Left ventricle myocardium superior (tissue), 1 donor: ENCODE measurements at regions not wholly inside any gene's neighbourhood (a gene's known extent, or its start where the extent isn't known, plus 50 kb on each side); places are given as distances from the start of the nearest gene placed in this dataset.
"Not testable (repeated sequence)": the region's sequence is repeated elsewhere in the genome, so short reads cannot be mapped to it uniquely, and the experiment has no call there.

Experiments
- ATAC-seq: fragments of 200-7000 bp; cut with Tn5 transposase; one replicate; pipeline ENCODE4 v1.9.1; 2020; ENCODE audit warnings: mild to moderate bottlenecking, moderate library complexity
- DNase-seq: peaks from one replicate; pipeline ENCODE4 v3.0.0-alpha.2; 2020
- intact Hi-C: fragments of 100-400 bp; cut with micrococcal nuclease; formaldehyde crosslinking; loops from one replicate; pipeline ENCODE4 v1.11.0; 2022
- donor health status: DM: no; HTN: yes; CAD: no; lungs with severe emphysema.

GRCh38 chr5:161051920-161052500 is 200.0 kb upstream of the ATP10B start:
- intact Hi-C loops = no loop called here
- no peak for ATAC-seq

GRCh38 chr5:161047024-161047423 is 195.0 kb upstream of the ATP10B start:
- intact Hi-C loops = no loop called here
- DNase-seq = no peak
- no peak for ATAC-seq

More at GRCh38 chr5:161051920-161052500, 200.0 kb upstream of the ATP10B start:
- DNase-seq = no peak

DNA sequence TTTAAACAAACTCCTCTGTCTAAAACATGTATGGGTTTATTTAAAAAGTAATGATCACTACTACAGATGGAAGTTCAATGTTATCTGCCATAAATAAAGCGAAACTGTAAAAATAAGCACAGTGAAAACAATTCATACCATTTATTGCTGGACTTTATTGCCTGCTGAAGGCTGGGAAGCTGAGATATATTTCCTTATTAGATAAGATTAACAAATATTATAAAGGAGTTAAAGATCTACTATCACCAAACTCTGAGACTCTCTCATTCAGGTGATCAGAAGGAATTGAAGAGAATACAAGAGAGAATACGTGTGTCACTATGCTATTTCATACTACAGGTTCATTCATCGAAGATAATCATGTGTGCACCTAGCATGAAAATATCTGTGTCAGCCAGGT is 190.9 kb upstream of the ATP10B start:
- ATAC-seq = no peak
- intact Hi-C loops = no loop called here
- DNase-seq = no peak

DNA sequence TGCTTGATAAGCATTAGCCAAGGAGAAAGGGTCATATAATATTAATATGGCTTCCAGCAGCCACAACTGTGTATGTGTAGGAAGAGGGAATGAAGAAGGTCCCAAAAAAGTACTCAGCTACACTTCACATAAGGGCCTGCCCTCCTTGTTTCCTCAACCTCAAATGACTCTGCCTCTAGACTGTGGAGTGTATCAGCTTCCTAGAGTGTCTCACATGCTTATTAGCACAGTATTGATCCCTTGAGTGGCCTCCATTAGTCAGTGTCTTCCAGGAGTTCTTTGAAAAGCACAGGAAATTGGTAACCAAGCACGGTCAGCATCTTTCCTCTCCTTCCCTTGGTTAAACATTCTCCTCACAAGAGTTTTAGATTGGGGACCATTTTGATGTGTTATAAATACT is 190.4 kb upstream of the ATP10B start:
- intact Hi-C loops = no loop called here
- ATAC-seq (no peak), DNase-seq (no peak)

GRCh38 chr5:161040818-161041217 is 188.8 kb upstream of the ATP10B start:
- ATAC-seq (no peak), DNase-seq (no peak)
- intact Hi-C loops = no loop called here

DNA sequence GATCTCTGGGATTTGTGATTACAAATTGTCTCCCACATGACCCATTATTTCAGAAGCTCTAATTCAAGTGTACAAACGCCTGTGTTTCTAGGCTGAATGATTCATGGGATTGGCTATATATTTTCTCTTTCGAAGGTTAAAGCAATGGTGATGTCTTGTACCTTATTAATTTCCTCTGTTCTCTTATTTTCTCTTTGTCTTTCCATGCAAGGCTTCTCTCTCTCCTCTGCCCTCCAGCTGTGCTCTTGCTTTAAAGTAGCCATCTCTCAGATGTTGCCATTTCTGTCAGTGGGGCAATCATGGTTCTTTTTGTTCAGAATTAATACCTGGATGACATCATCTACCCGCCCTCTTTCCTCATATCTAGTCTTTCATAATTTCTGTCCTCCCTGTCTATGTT is 184.3 kb upstream of the ATP10B start:
- ATAC-seq (no peak), DNase-seq (no peak)
- intact Hi-C loops = no loop called here

GRCh38 chr5:161034451-161034850 is 182.4 kb upstream of the ATP10B start:
- ATAC-seq (no peak), DNase-seq (no peak)
- intact Hi-C loops = no loop called here

DNA sequence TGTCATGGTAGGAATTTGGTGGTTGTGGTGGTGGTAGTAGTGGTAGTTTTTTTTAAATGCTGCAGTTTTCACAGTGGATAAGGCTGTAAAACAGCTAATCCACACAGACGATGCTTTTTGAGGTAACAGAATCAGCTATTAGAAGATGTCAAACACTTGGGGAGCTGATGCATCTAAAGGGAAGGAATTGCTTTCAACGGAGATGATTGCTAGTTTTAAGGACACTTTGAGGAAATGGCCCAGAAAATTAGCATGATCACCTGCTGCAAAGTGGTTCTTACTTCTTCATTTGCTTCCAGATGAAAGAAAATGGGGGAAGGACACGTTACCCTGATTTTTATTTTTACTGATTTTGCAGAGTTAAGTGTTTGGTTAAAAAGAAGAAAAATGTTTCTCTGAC is 178.2 kb upstream of the ATP10B start:
- intact Hi-C loops = no loop called here
- ATAC-seq = no peak

GRCh38 chr5:161027763-161028162 is 175.8 kb upstream of the ATP10B start:
- intact Hi-C loops = no loop called here
- DNase-seq (no peak), ATAC-seq (no peak)

More for the DNA sequence above, 178.2 kb upstream of the ATP10B start:
- no peak for DNase-seq

- intact Hi-C loops = no loop called here
- ATAC-seq (no peak), DNase-seq (no peak)
Measured at GRCh38 chr5:161023551-161023950, 171.5 kb upstream of the ATP10B start.

- intact Hi-C loops = no loop called here
- ATAC-seq (no peak), DNase-seq (no peak)
Measured at GRCh38 chr5:161022151-161022550, 170.1 kb upstream of the ATP10B start.

- intact Hi-C loops = no loop called here
- ATAC-seq (no peak), DNase-seq (no peak)
Measured at GRCh38 chr5:161009817-161010216, 157.8 kb upstream of the ATP10B start.

DNA sequence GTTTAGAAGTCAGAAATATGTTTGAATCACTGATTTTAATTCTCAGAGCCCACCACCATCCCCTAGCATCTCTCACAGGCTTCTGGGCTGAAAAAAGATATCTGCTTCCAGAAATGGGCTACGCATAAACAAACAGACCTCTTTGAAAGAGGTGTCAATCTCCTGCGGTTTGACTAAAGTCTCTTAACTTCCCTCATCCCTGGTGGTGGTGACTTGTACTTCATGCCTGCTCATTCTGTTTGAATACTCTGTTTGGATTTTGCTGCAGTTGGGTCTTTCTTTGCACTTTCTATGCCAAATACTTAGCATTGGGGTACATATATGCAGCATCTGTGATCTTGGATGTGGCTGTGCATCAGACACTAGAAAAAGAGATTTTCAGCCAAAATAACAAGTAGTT is 157.2 kb upstream of the ATP10B start:
- DNase-seq = no peak
- no peak for ATAC-seq
- intact Hi-C loops = no loop called here

DNA sequence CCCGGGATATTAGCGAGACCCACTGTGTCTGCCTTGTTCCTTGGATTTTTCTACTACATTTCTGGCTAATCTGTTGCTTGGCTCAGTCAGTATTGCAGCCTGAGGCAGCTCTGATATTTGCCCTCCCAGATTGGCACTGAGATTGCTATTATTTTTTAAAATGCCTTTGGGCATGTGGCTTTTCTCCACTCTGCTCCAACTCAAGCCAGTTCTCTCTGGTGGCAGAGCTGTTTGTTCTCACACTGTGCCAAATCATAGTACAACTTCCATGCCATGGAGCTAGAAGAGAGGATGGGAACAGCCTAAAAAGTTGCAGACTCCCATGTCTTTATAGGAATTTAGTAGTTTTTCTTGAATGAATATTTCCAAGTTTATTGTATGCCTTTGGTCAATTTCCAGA is 155.9 kb upstream of the ATP10B start:
- intact Hi-C loops = no loop called here

DNA sequence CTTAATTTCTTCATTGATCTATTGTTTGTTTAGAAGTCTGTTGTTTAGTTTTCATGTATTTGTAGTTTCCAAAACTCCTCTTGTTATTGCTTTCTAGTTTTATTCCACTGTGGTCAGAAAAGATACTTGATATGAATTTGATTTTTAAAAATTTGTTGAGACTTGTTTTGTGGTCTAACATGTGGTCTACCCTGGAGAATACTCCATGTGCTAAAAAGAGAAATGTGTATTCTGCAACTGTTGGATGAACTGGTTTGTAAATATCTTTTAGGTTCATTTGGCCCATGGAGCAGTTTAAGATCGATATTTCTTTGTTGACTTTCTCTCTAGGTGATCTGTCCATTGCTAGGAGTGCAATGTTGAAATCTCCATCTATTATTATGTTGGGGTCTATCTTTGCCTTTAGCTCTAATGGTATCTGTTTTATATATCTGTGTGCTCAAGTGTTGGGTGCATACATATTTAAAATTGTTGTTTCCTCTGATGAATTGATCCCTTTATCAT is 150.6 kb upstream of the ATP10B start:
- ATAC-seq = no peak
- intact Hi-C loops = no loop called here
- no peak for DNase-seq

More for the DNA sequence above, 155.9 kb upstream of the ATP10B start:
- ATAC-seq = no peak
- no peak for DNase-seq

GRCh38 chr5:161001604-161002003 is 149.6 kb upstream of the ATP10B start:
- DNase-seq (no peak), ATAC-seq (no peak)
- intact Hi-C loops = no loop called here

DNA sequence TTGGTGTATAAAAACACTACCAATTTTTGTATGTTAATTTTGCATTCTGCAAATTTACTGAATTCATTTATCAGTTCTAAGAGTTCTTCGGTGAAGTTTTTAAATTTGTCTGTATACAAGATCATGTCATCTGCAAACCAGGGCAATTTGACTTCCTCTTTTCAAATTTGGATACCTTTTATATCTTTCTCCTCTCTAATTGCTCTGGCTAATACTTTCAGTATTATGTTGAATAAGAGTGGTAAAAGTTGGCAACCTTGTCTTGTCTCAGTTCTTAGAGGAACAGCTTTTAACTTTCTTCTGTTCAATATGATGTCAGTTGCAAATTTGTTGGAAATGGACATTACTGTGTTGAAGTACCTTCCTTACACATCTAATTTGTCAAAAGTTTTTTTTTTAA is 149.1 kb upstream of the ATP10B start:
- intact Hi-C loops, ATAC-seq, DNase-seq: not testable (repeated sequence)

DNA sequence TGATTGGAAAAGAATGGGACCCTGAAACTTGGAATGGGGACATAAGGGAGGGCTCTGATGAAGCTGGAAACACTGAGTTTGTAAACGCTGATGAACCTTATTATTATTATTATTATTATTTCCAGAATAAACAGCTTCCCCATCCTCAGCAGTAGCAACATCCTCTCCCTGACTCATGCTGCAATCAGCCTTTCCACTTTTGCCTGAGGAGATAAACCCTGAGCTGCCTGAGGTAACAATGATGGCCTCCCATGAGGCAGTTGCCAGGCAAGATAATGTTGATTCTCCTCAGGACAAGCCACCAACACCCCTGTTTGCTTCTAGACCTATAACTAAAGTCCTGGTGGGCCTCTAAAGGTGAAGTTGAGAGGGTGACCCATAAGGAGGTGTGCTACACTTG is 139.2 kb upstream of the ATP10B start:
- DNase-seq (no peak), ATAC-seq (no peak)
- intact Hi-C loops = no loop called here

DNA sequence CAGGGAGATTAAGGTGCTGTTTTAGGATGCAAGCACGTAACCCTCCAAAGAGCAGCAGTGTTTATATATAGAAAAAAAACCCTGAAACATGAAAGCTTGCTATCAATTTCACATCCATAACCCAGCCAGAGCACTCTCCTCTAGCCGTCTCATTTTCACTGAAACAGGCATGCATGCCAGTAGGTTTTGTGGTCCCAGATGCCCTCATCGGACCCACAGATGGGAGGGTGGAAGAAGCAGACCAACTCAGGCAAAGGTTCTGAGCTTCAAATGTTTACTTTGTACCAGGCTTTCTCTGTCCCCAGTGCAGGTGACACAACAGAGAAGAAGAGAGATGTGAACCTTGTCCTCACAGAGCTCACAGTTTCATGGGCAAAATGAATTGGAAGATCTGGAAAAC is 127.4 kb upstream of the ATP10B start:
- intact Hi-C loops = no loop called here
- ATAC-seq = no peak
- DNase-seq = no peak

DNA sequence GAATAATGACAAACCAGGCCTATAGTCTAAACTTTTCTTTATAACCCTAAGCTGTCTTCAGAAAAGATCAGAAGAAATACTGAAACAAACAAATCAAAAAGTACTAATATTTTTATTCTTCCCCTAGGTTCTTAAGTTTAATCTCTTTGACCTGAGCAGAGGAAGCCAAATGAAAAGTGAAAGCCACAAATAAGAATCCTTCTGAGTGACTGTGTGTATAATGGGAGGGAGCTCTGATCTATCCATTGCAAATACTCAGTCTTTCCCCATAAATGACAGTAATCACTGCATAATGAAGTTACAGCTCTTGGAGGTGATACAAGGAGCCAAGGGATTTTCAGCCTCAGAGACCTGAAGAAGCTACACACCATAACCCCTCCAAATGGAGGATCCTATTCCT is 126.9 kb upstream of the ATP10B start:
- ATAC-seq (no peak), DNase-seq (no peak)
- intact Hi-C loops = no loop called here

DNA sequence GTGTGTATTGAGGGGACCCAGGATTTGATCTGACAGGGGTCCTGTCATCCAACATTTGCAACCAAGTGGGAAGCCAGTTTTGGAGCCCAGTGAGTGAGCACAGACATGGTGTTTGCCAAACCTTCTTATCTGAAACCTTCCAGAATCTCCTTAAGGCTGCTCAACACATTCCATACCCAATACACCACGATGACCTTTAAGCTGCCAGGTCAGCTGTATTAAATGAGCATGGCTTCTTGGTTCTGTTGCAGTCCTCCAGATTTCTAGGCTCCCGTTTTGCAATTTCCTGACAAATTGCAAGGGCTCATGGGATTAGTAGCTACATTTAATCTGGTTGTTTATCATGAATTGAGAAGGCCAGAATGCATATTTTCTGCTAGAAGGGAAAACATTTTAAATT is 124.2 kb upstream of the ATP10B start:
- no peak for DNase-seq
- no peak for ATAC-seq
- intact Hi-C loops = no loop called here
